ENCODE measurements at regions not wholly inside any gene's neighbourhood (a gene's known extent, or its start where the extent isn't known, plus 50 kb on each side); places are given as distances from the start of the nearest gene placed in this dataset.

DNA sequence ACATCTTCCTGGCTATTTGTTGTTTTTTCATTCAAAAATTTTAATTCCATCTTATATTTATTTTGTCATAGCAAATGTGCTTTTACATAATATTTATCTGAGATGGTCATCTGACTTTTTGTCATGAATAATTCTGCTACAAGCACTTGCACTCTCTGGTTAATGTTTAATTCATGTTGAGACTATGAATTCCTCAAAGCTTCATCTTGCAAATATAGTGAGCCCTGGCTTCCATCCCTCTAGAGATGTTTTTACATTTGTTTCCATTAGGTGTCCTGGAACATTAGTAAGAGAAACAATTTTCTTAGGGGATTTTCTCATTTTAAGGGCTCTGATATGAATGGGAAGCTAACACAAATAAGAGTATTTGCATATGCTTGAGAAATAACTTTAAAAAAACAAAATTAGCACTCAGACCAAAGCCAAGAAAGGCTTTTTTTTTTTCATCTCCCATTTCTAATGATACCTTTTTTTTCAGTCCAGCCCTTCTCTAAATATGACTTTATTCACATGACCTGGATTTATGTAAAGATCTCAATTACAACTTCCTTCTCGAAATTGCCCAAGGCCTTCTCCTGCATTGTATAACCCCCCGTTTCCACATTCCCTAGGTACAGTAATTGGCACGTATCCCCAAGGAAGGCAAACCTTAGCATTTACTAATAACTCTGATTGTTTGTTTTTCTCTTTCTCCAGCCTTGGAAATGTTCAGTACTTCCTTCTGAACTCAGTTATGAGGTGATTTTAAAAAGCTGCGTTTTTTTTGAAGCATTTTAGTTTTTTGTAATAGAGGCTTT is 797.0 kb upstream of the GJE1 start:
- TF ChIP-seq, protein P1, sequence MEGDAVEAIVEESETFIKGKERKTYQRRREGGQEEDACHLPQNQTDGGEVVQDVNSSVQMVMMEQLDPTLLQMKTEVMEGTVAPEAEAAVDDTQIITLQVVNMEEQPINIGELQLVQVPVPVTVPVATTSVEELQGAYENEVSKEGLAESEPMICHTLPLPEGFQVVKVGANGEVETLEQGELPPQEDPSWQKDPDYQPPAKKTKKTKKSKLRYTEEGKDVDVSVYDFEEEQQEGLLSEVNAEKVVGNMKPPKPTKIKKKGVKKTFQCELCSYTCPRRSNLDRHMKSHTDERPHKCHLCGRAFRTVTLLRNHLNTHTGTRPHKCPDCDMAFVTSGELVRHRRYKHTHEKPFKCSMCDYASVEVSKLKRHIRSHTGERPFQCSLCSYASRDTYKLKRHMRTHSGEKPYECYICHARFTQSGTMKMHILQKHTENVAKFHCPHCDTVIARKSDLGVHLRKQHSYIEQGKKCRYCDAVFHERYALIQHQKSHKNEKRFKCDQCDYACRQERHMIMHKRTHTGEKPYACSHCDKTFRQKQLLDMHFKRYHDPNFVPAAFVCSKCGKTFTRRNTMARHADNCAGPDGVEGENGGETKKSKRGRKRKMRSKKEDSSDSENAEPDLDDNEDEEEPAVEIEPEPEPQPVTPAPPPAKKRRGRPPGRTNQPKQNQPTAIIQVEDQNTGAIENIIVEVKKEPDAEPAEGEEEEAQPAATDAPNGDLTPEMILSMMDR (IDR thresholded peaks at IDR 0.05; ENCODE audit: low read depth, low read length), result no peak
- TF ChIP-seq POLR2A (IDR thresholded peaks at IDR 0.05; ENCODE audit: extremely low read depth, insufficient read length), result no peak
- TF ChIP-seq, protein P2, sequence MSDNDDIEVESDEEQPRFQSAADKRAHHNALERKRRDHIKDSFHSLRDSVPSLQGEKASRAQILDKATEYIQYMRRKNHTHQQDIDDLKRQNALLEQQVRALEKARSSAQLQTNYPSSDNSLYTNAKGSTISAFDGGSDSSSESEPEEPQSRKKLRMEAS (IDR thresholded peaks at IDR 0.05; ENCODE audit: low read depth, low read length), result no peak
